SK-N-SH treated with all-trans-retinoic acid at 6 μM for 48 hours (cell line): ENCODE measurements at regions not wholly inside any gene's neighbourhood (a gene's known extent, or its start where the extent isn't known, plus 50 kb on each side); places are given as distances from the start of the nearest gene placed in this dataset.

Source experiments
- ATAC-seq: fragments of 200-7000 bp; cut with Tn5 transposase; 3 replicates; pipeline ENCODE4 v1.9.1; 2020; ENCODE audit warnings: mild to moderate bottlenecking, moderate library complexity
- ARNTL ChIP-seq: fragments of 450-650 bp; formaldehyde crosslinking; IDR thresholded peaks from 2 replicates; pipeline ENCODE4 v1.5.0; 2020; ENCODE audit warnings: low read depth, mild to moderate bottlenecking, moderate library complexity, borderline replicate concordance
- BACH2 ChIP-seq: fragments of 250-450 bp; sonication (Bioruptor Pico); IDR thresholded peaks from 2 replicates; pipeline ENCODE4 v1.9.0; 2021; ENCODE audit warnings: mild to moderate bottlenecking, borderline replicate concordance
- CREB5 ChIP-seq: fragments of 250-450 bp; sonication (Bioruptor Pico); IDR thresholded peaks from 2 replicates; pipeline ENCODE4 v1.5.1; 2020; ENCODE audit warnings: low read depth, mild to moderate bottlenecking, moderate library complexity
- CSDC2 ChIP-seq: fragments of 250-450 bp; sonication (Bioruptor Pico); IDR thresholded peaks from 2 replicates; pipeline ENCODE4 v1.5.0; 2020; ENCODE audit warnings: mild to moderate bottlenecking, moderate library complexity
- ESRRG ChIP-seq: fragments of 250-450 bp; sonication (Bioruptor Pico); IDR thresholded peaks from 2 replicates; pipeline ENCODE4 v1.6.1; 2021; ENCODE audit warnings: mild to moderate bottlenecking
- ISL1 ChIP-seq: fragments of 250-450 bp; sonication (Bioruptor Pico); IDR thresholded peaks from 2 replicates; pipeline ENCODE4 v2.1.2; 2022; ENCODE audit warnings: mild to moderate bottlenecking, moderate library complexity
- OSR1 ChIP-seq: fragments of 250-450 bp; sonication (Bioruptor Pico); IDR thresholded peaks from 2 replicates; pipeline ENCODE4 v1.8.0; 2022; ENCODE audit warnings: moderate library complexity, mild to moderate bottlenecking, inconsistent platforms
- PATZ1 ChIP-seq: fragments of 250-450 bp; sonication (Bioruptor Pico); IDR thresholded peaks from 2 replicates; pipeline ENCODE4 v1.8.0; 2020; ENCODE audit warnings: mild to moderate bottlenecking, moderate library complexity, borderline replicate concordance
- PPARA ChIP-seq: fragments of 250-450 bp; sonication (Bioruptor Pico); IDR thresholded peaks from 2 replicates; pipeline ENCODE4 v1.5.0; 2020; ENCODE audit warnings: mild to moderate bottlenecking, borderline replicate concordance
- RARB ChIP-seq: fragments of 250-450 bp; sonication (Bioruptor Pico); IDR thresholded peaks from 2 replicates; pipeline ENCODE4 v1.8.0; 2021; ENCODE audit warnings: mild to moderate bottlenecking, moderate library complexity
- SNAI2 ChIP-seq: fragments of 250-450 bp; sonication (Bioruptor Pico); IDR thresholded peaks from 2 replicates; pipeline ENCODE4 v1.5.0; 2020; ENCODE audit warnings: mild to moderate bottlenecking, moderate library complexity
- TCF4 ChIP-seq: fragments of 250-450 bp; sonication (Bioruptor Pico); IDR thresholded peaks from 2 replicates; pipeline ENCODE4 v1.8.0; 2021; ENCODE audit warnings: mild to moderate bottlenecking, moderate library complexity, borderline replicate concordance
- TOX ChIP-seq: fragments of 250-450 bp; sonication (Bioruptor Pico); IDR thresholded peaks from 2 replicates; pipeline ENCODE4 v1.8.0; 2021; ENCODE audit warnings: mild to moderate bottlenecking, moderate library complexity, borderline replicate concordance
- ZC3H10 ChIP-seq: fragments of 250-450 bp; sonication (Bioruptor Pico); IDR thresholded peaks from 2 replicates; pipeline ENCODE4 v1.5.1; 2021; ENCODE audit warnings: mild to moderate bottlenecking, moderate library complexity
- ZFP3 ChIP-seq: fragments of 250-450 bp; sonication (Bioruptor Pico); IDR thresholded peaks from 2 replicates; pipeline ENCODE4 v1.5.0; 2020; ENCODE audit warnings: mild to moderate bottlenecking, moderate library complexity
- ZFP30 ChIP-seq: fragments of 450-650 bp; formaldehyde crosslinking; IDR thresholded peaks from 2 replicates; pipeline ENCODE4 v1.5.0; 2022; ENCODE audit warnings: mild to moderate bottlenecking, moderate library complexity
- ZNF565 ChIP-seq: fragments of 450-650 bp; formaldehyde crosslinking; conservative IDR thresholded peaks from 2 replicates; pipeline ENCODE4 v1.5.0; 2020; ENCODE audit warnings: low read depth, mild to moderate bottlenecking, moderate library complexity
- ZNF70 ChIP-seq: fragments of 450-650 bp; formaldehyde crosslinking; IDR thresholded peaks from 2 replicates; pipeline ENCODE4 v1.5.0; 2020; ENCODE audit warnings: mild to moderate bottlenecking, moderate library complexity
- ZNF8 ChIP-seq: fragments of 450-650 bp; formaldehyde crosslinking; IDR thresholded peaks from 2 replicates; pipeline ENCODE4 v1.5.0; 2020; ENCODE audit warnings: mild to moderate bottlenecking, moderate library complexity
- TF ChIP-seq, protein P1 (sequence below): fragments of 250-450 bp; sonication (Bioruptor Pico); IDR thresholded peaks from 2 replicates; pipeline ENCODE4 v1.5.0; 2020; ENCODE audit warnings: mild to moderate bottlenecking, moderate library complexity
- TF ChIP-seq, protein P2 (sequence below): fragments of 250-450 bp; sonication (Bioruptor Pico); IDR thresholded peaks from 2 replicates; pipeline ENCODE4 v1.8.0; 2021; ENCODE audit warnings: low read depth, mild to moderate bottlenecking, moderate library complexity, borderline replicate concordance

- no peak for TF ChIP-seq ZFP30 (CRISPR knock-in tag)
- TF ChIP-seq, protein P1, sequence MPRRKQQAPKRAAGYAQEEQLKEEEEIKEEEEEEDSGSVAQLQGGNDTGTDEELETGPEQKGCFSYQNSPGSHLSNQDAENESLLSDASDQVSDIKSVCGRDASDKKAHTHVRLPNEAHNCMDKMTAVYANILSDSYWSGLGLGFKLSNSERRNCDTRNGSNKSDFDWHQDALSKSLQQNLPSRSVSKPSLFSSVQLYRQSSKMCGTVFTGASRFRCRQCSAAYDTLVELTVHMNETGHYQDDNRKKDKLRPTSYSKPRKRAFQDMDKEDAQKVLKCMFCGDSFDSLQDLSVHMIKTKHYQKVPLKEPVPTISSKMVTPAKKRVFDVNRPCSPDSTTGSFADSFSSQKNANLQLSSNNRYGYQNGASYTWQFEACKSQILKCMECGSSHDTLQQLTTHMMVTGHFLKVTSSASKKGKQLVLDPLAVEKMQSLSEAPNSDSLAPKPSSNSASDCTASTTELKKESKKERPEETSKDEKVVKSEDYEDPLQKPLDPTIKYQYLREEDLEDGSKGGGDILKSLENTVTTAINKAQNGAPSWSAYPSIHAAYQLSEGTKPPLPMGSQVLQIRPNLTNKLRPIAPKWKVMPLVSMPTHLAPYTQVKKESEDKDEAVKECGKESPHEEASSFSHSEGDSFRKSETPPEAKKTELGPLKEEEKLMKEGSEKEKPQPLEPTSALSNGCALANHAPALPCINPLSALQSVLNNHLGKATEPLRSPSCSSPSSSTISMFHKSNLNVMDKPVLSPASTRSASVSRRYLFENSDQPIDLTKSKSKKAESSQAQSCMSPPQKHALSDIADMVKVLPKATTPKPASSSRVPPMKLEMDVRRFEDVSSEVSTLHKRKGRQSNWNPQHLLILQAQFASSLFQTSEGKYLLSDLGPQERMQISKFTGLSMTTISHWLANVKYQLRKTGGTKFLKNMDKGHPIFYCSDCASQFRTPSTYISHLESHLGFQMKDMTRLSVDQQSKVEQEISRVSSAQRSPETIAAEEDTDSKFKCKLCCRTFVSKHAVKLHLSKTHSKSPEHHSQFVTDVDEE (CRISPR knock-in tag): no peak
- TF ChIP-seq ARNTL (CRISPR knock-in tag): no peak
These were observed 114.7 kb downstream of the MAP3K21 start (continued) for GRCh38 chr1:233442026-233442780.

DNA sequence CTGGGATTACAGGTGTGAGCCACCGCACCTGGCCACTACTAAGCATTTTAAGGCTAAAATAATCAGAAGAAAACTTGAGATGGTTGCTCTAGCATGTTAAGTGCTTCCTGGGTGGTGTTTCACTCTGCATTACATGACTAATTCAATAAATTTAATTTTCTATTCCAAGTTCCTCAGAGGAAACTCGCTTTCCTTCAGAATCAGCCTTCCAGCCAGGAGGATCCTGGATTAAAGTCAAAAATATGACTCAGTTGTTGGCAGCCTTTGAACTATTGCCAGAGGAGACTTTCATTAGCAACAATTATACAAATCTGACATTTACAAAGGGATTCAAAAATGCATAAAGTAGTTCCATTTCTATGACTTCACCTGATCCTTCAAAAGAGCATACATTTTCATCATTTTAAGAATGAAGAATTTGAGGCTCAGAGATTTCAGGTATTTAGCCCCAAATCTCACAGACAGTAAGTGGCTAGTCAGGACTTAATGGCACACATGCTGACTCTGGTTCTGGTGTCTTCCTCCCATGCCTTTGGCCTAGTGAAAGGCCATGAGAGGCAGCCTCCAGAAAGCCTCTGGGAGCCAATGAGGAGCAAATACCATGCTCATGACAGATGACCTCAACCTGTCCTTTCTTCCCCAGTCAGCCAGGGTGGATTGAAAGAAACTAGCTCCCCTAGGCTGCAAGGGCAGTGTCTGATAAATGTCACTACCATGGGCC lies 115.7 kb downstream of the MAP3K21 start:
- TF ChIP-seq BACH2 (CRISPR knock-in tag): no peak
- TF ChIP-seq ISL1 (CRISPR knock-in tag): peak; percentile 95
- TF ChIP-seq ESRRG (CRISPR knock-in tag): no peak
- peak; percentile 46; the same call in 1 of the 2 replicates for TF ChIP-seq ZNF8 (CRISPR knock-in tag)
- peak; percentile 52; the same call in 1 of the 2 replicates for TF ChIP-seq CSDC2
- TF ChIP-seq ZC3H10: peak; percentile 27; the same call in 1 of the 2 replicates
- no peak for TF ChIP-seq ARNTL (CRISPR knock-in tag)
- no peak for TF ChIP-seq TCF4 (CRISPR knock-in tag)
- no peak for TF ChIP-seq OSR1 (CRISPR knock-in tag)
- TF ChIP-seq CREB5 (CRISPR knock-in tag): peak; percentile 71; the same call in 1 of the 2 replicates
- TF ChIP-seq ZNF70: no peak
- no peak for TF ChIP-seq ZNF565 (CRISPR knock-in tag)
- TF ChIP-seq PATZ1 (CRISPR knock-in tag): no peak
- TF ChIP-seq RARB: no peak
- TF ChIP-seq ZFP3: peak; percentile 36; the same call in 1 of the 2 replicates
- TF ChIP-seq, protein P2, sequence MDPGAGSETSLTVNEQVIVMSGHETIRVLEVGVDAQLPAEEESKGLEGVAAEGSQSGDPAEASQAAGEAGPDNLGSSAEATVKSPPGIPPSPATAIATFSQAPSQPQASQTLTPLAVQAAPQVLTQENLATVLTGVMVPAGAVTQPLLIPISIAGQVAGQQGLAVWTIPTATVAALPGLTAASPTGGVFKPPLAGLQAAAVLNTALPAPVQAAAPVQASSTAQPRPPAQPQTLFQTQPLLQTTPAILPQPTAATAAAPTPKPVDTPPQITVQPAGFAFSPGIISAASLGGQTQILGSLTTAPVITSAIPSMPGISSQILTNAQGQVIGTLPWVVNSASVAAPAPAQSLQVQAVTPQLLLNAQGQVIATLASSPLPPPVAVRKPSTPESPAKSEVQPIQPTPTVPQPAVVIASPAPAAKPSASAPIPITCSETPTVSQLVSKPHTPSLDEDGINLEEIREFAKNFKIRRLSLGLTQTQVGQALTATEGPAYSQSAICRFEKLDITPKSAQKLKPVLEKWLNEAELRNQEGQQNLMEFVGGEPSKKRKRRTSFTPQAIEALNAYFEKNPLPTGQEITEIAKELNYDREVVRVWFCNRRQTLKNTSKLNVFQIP: no peak
- no peak for TF ChIP-seq ZFP30 (CRISPR knock-in tag)
- TF ChIP-seq PPARA (CRISPR knock-in tag): no peak
- no peak for TF ChIP-seq SNAI2 (CRISPR knock-in tag)
- no peak for TF ChIP-seq TOX (CRISPR knock-in tag)
- ATAC-seq: peak; percentile 62

DNA sequence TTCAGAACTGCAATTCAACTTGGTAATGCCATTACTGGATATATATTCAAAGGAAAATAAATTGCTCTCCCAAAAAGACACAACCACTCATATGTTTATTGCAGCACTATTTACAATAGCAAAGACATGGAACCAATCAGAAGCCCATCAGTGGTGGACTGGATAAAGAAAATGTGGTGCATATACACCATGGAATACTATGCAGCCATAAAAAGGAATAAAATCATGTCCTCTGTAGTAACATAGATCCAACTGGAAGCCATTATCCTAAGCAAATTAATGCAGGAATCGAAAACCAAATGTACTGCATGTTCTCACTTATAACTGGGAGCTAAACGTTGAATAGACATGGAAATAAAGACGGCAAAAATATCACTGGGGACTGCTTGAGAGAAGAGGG lies 117.0 kb downstream of the MAP3K21 start:
- ATAC-seq: no peak
- TF ChIP-seq ZNF565 (CRISPR knock-in tag) (no peak), SNAI2 (CRISPR knock-in tag) (no peak), TOX (CRISPR knock-in tag) (no peak), ARNTL (CRISPR knock-in tag) (no peak), OSR1 (CRISPR knock-in tag) (no peak), TCF4 (CRISPR knock-in tag) (no peak), CSDC2 (no peak), CREB5 (CRISPR knock-in tag) (no peak), PPARA (CRISPR knock-in tag) (no peak), BACH2 (CRISPR knock-in tag) (no peak)
- TF ChIP-seq, protein P1 (CRISPR knock-in tag): no peak
